ENCODE measurements at regions not wholly inside any gene's neighbourhood (a gene's known extent, or its start where the extent isn't known, plus 50 kb on each side); places are given as distances from the start of the nearest gene placed in this dataset.

- DNase-seq (ENCODE audit: low read depth in 2 of 2): peak; percentile 21 to 50
Observed at GRCh38 chr1:60598041-60598910, 484.1 kb upstream of the NFIA start.

GRCh38 chr1:60596791-60597750 lies 485.3 kb upstream of the NFIA start:
- peak in 1 of 2 donors; percentile 50 for DNase-seq (ENCODE audit: low read depth in 2 of 2)

- DNase-seq (ENCODE audit: low read depth in 2 of 2): no peak
Observed at GRCh38 chr1:60591583-60591982, 490.8 kb upstream of the NFIA start.

GRCh38 chr1:60589916-60590315 lies 492.4 kb upstream of the NFIA start:
- peak in 1 of 2 donors; percentile 61 for DNase-seq (ENCODE audit: low read depth in 2 of 2)

GRCh38 chr1:60589046-60589748 lies 493.2 kb upstream of the NFIA start:
- peak in 1 of 2 donors; percentile 38 for DNase-seq (ENCODE audit: low read depth in 2 of 2)

- no peak for DNase-seq (ENCODE audit: low read depth in 2 of 2)
Observed at GRCh38 chr1:60584371-60584770, 498.0 kb upstream of the NFIA start.

- peak in 1 of 2 donors; percentile 11 for DNase-seq (ENCODE audit: low read depth in 2 of 2)
Observed at GRCh38 chr1:60583696-60584095, 498.7 kb upstream of the NFIA start.

GRCh38 chr1:60581455-60582220 lies 500.7 kb upstream of the NFIA start:
- peak; percentile 71 to 77 for DNase-seq (ENCODE audit: low read depth in 2 of 2)

GRCh38 chr1:60577029-60577428 lies 503.5 kb upstream of the C1orf87 start:
- DNase-seq (ENCODE audit: low read depth in 2 of 2): no peak

GRCh38 chr1:60575326-60575977 lies 501.9 kb upstream of the C1orf87 start:
- DNase-seq (ENCODE audit: low read depth in 2 of 2): no peak

GRCh38 chr1:60573726-60574409 lies 500.3 kb upstream of the C1orf87 start:
- peak; percentile 48 to 86 for DNase-seq (ENCODE audit: low read depth in 2 of 2)

- peak in 1 of 2 donors; percentile 28 for DNase-seq (ENCODE audit: low read depth in 2 of 2)
Observed at GRCh38 chr1:60573121-60573520, 499.6 kb upstream of the C1orf87 start.

GRCh38 chr1:60572378-60572777 lies 498.8 kb upstream of the C1orf87 start:
- DNase-seq (ENCODE audit: low read depth in 2 of 2): no peak

GRCh38 chr1:60571811-60572210 lies 498.2 kb upstream of the C1orf87 start:
- DNase-seq (ENCODE audit: low read depth in 2 of 2): no peak

GRCh38 chr1:60569189-60569588 lies 495.6 kb upstream of the C1orf87 start:
- DNase-seq (ENCODE audit: low read depth in 2 of 2): no peak

- DNase-seq (ENCODE audit: low read depth in 2 of 2): no peak
Observed at GRCh38 chr1:60567256-60567655, 493.7 kb upstream of the C1orf87 start.

GRCh38 chr1:60564916-60565750 lies 491.6 kb upstream of the C1orf87 start:
- peak in 1 of 2 donors; percentile 26 for DNase-seq (ENCODE audit: low read depth in 2 of 2)

- no peak for DNase-seq (ENCODE audit: low read depth in 2 of 2)
Observed at GRCh38 chr1:60563777-60564535, 490.4 kb upstream of the C1orf87 start.

Data from dermis microvascular lymphatic vessel endothelial cell (primary cell).